ENCODE measurements at regions not wholly inside any gene's neighbourhood (a gene's known extent, or its start where the extent isn't known, plus 50 kb on each side); places are given as distances from the start of the nearest gene placed in this dataset.

GRCh38 chr15:98221144-98221543 lies 260.6 kb downstream of the ARRDC4 start:
- TF ChIP-seq POLR2A (IDR thresholded peaks at IDR 0.05) (no peak), POLR2AphosphoS5 (IDR thresholded peaks at IDR 0.05) (no peak)
- TF ChIP-seq, protein P1, sequence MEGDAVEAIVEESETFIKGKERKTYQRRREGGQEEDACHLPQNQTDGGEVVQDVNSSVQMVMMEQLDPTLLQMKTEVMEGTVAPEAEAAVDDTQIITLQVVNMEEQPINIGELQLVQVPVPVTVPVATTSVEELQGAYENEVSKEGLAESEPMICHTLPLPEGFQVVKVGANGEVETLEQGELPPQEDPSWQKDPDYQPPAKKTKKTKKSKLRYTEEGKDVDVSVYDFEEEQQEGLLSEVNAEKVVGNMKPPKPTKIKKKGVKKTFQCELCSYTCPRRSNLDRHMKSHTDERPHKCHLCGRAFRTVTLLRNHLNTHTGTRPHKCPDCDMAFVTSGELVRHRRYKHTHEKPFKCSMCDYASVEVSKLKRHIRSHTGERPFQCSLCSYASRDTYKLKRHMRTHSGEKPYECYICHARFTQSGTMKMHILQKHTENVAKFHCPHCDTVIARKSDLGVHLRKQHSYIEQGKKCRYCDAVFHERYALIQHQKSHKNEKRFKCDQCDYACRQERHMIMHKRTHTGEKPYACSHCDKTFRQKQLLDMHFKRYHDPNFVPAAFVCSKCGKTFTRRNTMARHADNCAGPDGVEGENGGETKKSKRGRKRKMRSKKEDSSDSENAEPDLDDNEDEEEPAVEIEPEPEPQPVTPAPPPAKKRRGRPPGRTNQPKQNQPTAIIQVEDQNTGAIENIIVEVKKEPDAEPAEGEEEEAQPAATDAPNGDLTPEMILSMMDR (IDR thresholded peaks at IDR 0.05) = no peak
